ENCODE measurements at regions not wholly inside any gene's neighbourhood (a gene's known extent, or its start where the extent isn't known, plus 50 kb on each side); places are given as distances from the start of the nearest gene placed in this dataset.

DNA sequence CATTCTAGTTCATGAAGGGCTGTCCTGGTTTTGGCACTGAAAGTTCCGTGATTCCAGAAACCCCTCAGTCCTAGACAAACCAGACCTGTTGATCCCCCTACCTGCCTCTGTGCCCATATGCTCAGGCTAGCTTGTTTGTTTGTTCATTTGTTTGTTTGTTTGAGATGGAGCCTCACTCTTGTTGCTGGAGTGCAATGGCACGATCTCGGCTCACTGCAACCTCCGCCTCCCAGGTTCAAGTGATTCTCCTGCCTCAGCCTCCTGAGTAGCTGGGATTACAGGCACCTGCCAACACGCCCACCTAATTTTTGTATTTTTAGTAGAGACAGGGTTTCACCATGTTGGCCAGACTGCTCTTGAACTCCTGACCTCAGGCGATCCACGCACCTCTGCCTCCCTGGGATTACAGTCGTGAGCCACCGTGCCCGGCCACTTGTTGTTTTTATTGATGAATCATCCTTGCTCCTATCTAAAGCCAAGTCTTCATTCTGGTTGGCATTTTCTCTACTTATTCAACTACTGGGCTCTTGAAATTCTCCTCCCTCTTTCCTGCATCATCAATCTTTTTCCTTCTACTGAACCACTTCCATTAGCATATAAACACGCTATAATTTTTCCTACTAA, 86.3 kb upstream of the BMP2K start (continued):
- TF ChIP-seq HOXA9 (CRISPR knock-in tag; IDR thresholded peaks at IDR 0.05; ENCODE audit: borderline replicate concordance), result no peak
- TF ChIP-seq, protein P1, sequence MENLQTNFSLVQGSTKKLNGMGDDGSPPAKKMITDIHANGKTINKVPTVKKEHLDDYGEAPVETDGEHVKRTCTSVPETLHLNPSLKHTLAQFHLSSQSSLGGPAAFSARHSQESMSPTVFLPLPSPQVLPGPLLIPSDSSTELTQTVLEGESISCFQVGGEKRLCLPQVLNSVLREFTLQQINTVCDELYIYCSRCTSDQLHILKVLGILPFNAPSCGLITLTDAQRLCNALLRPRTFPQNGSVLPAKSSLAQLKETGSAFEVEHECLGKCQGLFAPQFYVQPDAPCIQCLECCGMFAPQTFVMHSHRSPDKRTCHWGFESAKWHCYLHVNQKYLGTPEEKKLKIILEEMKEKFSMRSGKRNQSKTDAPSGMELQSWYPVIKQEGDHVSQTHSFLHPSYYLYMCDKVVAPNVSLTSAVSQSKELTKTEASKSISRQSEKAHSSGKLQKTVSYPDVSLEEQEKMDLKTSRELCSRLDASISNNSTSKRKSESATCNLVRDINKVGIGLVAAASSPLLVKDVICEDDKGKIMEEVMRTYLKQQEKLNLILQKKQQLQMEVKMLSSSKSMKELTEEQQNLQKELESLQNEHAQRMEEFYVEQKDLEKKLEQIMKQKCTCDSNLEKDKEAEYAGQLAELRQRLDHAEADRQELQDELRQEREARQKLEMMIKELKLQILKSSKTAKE (CRISPR knock-in tag; IDR thresholded peaks at IDR 0.05; ENCODE audit: borderline replicate concordance), result no peak
- no peak for TF ChIP-seq NFE2 (CRISPR knock-in tag; IDR thresholded peaks at IDR 0.05)
- TF ChIP-seq ZNF713 (CRISPR knock-in tag; IDR thresholded peaks at IDR 0.05), result no peak

DNA sequence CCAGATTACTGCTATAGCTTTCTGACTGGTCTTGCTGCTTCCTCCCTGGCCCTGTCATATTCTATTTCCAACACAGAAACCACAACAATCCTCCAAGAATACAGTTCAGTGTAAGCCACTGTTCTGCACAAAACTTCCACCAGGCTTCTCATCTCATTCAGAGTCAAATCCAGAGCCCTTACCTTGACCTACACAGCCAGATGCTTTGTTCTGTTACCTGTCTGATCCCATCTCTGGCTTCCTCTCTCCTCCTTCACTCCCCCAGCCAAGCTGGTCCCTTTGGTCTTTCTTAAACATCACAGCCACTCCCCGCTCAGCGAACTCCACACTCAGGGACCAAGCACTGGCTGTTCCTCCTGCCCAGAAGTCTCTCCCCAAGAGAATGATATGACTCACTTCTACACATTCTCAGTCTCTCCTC, 84.8 kb upstream of the BMP2K start:
- Histone ChIP-seq H4K20me1 (ENCODE audit: insufficient read depth, low read length) (no peaks in the 10 kb centered on the region), H3K27me3 (ENCODE audit: control insufficient read depth in 1 of 2, insufficient read depth in 2 of 2, low read length in 2 of 2) (no peaks in the 10 kb centered on the region), H3K9me3 (ENCODE audit: low read length) (no peaks in the 10 kb centered on the region), H3K4me1 (ENCODE audit: insufficient read depth, low read length) (no peaks in the 10 kb centered on the region), H2AFZ (ENCODE audit: low read length) (no peak overlapping the region), H3K4me2 (ENCODE audit: low read depth, low read length) (no peak overlapping the region), H3K4me3 (replicated peaks in 1 of 3; ENCODE audit: insufficient read depth in 1 of 3, low read depth in 2 of 3, low read length in 3 of 3) (no peak overlapping the region), H3K27ac (ENCODE audit: extremely low read length, insufficient read depth, low read length) (no peak overlapping the region), H3K79me2 (ENCODE audit: insufficient read depth, low read length) (no peaks in the 10 kb centered on the region), H3K36me3 (replicated peaks in 1 of 2; ENCODE audit: control insufficient read depth in 1 of 2, insufficient read depth in 2 of 2, low read length in 2 of 2) (no peaks in the 10 kb centered on the region), H3K9ac (ENCODE audit: insufficient read depth, low read depth, low read length) (no peak overlapping the region)
- FAIRE-seq (no peak), DNase-seq (ENCODE audit: low spot score) (no peak), ATAC-seq (no peak)
- ChIA-PET CTCF (ENCODE audit: low intra/inter-chr PET ratio, low total read pairs) (no interaction called here), POLR2A (no interaction called here)
- no TSS peak for BruUV-seq (replicated peaks)
- WGBS (ENCODE audit: low lambda C conversion rate), result 97% methylated on average over 2 of the region's 2 CpGs
- in situ Hi-C loops (cut with HindIII; ENCODE audit: extremely low pct_ligation_motif_present, low pct_unique_long_range_greater_than_20kb), result no loop called here
- intact Hi-C loops (cut with micrococcal nuclease; ENCODE audit: unreplicated experiment), result no loop called here
- TF ChIP-seq, protein P2, sequence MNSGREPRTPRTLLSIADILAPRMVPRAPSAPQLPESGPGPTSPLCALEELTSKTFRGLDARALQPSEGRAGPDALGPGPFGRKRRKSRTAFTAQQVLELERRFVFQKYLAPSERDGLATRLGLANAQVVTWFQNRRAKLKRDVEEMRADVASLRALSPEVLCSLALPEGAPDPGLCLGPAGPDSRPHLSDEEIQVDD (CRISPR knock-in tag; IDR thresholded peaks at IDR 0.05; ENCODE audit: borderline replicate concordance), result no peak
- TF ChIP-seq ZNF251 (CRISPR knock-in tag; IDR thresholded peaks at IDR 0.05) (no peak), KAT8 (CRISPR knock-in tag; IDR thresholded peaks at IDR 0.05) (no peak), NR1H2 (CRISPR knock-in tag; IDR thresholded peaks at IDR 0.05; ENCODE audit: borderline replicate concordance, low read depth) (no peak), DPF2 (CRISPR knock-in tag; IDR thresholded peaks at IDR 0.05; ENCODE audit: borderline replicate concordance, low read depth) (no peak), ZNF547 (CRISPR knock-in tag; IDR thresholded peaks at IDR 0.05) (no peak), SP140L (CRISPR knock-in tag; IDR thresholded peaks at IDR 0.05; ENCODE audit: borderline replicate concordance) (no peak)
- TF ChIP-seq, protein P3, sequence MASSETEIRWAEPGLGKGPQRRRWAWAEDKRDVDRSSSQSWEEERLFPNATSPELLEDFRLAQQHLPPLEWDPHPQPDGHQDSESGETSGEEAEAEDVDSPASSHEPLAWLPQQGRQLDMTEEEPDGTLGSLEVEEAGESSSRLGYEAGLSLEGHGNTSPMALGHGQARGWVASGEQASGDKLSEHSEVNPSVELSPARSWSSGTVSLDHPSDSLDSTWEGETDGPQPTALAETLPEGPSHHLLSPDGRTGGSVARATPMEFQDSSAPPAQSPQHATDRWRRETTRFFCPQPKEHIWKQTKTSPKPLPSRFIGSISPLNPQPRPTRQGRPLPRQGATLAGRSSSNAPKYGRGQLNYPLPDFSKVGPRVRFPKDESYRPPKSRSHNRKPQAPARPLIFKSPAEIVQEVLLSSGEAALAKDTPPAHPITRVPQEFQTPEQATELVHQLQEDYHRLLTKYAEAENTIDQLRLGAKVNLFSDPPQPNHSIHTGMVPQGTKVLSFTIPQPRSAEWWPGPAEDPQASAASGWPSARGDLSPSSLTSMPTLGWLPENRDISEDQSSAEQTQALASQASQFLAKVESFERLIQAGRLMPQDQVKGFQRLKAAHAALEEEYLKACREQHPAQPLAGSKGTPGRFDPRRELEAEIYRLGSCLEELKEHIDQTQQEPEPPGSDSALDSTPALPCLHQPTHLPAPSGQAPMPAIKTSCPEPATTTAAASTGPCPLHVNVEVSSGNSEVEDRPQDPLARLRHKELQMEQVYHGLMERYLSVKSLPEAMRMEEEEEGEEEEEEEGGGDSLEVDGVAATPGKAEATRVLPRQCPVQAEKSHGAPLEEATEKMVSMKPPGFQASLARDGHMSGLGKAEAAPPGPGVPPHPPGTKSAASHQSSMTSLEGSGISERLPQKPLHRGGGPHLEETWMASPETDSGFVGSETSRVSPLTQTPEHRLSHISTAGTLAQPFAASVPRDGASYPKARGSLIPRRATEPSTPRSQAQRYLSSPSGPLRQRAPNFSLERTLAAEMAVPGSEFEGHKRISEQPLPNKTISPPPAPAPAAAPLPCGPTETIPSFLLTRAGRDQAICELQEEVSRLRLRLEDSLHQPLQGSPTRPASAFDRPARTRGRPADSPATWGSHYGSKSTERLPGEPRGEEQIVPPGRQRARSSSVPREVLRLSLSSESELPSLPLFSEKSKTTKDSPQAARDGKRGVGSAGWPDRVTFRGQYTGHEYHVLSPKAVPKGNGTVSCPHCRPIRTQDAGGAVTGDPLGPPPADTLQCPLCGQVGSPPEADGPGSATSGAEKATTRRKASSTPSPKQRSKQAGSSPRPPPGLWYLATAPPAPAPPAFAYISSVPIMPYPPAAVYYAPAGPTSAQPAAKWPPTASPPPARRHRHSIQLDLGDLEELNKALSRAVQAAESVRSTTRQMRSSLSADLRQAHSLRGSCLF (CRISPR knock-in tag; IDR thresholded peaks at IDR 0.05; ENCODE audit: borderline replicate concordance), result no peak
- TF ChIP-seq, protein P4, sequence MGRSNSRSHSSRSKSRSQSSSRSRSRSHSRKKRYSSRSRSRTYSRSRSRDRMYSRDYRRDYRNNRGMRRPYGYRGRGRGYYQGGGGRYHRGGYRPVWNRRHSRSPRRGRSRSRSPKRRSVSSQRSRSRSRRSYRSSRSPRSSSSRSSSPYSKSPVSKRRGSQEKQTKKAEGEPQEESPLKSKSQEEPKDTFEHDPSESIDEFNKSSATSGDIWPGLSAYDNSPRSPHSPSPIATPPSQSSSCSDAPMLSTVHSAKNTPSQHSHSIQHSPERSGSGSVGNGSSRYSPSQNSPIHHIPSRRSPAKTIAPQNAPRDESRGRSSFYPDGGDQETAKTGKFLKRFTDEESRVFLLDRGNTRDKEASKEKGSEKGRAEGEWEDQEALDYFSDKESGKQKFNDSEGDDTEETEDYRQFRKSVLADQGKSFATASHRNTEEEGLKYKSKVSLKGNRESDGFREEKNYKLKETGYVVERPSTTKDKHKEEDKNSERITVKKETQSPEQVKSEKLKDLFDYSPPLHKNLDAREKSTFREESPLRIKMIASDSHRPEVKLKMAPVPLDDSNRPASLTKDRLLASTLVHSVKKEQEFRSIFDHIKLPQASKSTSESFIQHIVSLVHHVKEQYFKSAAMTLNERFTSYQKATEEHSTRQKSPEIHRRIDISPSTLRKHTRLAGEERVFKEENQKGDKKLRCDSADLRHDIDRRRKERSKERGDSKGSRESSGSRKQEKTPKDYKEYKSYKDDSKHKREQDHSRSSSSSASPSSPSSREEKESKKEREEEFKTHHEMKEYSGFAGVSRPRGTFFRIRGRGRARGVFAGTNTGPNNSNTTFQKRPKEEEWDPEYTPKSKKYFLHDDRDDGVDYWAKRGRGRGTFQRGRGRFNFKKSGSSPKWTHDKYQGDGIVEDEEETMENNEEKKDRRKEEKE (IDR thresholded peaks at IDR 0.05), result no peak

Measured in HepG2 (cell line).